Esophagus muscularis mucosa (tissue), 4 donors: ENCODE measurements at regions not wholly inside any gene's neighbourhood (a gene's known extent, or its start where the extent isn't known, plus 50 kb on each side); places are given as distances from the start of the nearest gene placed in this dataset.
"Not testable (repeated sequence)": the region's sequence is repeated elsewhere in the genome, so short reads cannot be mapped to it uniquely, and the experiment has no call there.

Source experiments
- DNase-seq: peaks from one replicate; pipeline ENCODE4 v3.0.0-alpha.2; 2017; ENCODE audit errors: extremely low spot score
- H3K27ac ChIP-seq, 4 donors: fragments of 200-600 bp; sonication (generic); replicated peaks in 1 of 4; 1 replicate in 3 of 4; 2 replicates in 1 of 4; pipeline ENCODE4 v1.5.1; 2016 to 2019; ENCODE audit warnings: mild to moderate bottlenecking in 1 of 4
- H3K27me3 ChIP-seq, 4 donors: fragments of 200-600 bp; sonication (generic); one replicate each; pipeline versions ENCODE4 v1.5.1 to v1.6.0; 2016 to 2019
- H3K36me3 ChIP-seq, 4 donors: fragments of 200-600 bp; sonication (generic); one replicate each; pipeline ENCODE4 v1.5.1; 2016 to 2019
- H3K4me1 ChIP-seq, 4 donors: fragments of 200-600 bp; sonication (generic); one replicate each; pipeline ENCODE4 v1.5.1; 2016 to 2019
- H3K4me3 ChIP-seq, 4 donors: fragments of 200-600 bp; sonication (generic); 1 replicate in 2 of 4; 2 replicates in 2 of 4; pipeline ENCODE4 v1.5.1; 2016 to 2019; ENCODE audit warnings: mild to moderate bottlenecking in 4 of 4, moderate library complexity in 1 of 4
- H3K9me3 ChIP-seq, 4 donors: fragments of 200-600 bp; sonication (generic); 1 replicate in 3 of 4; 2 replicates in 1 of 4; pipeline ENCODE4 v1.5.1; 2016 to 2019
- EP300 ChIP-seq: sonication (generic); formaldehyde crosslinking; IDR thresholded peaks from one replicate; pipeline ENCODE4 v1.6.1; 2017; ENCODE audit warnings: antibody characterized with exemption
- POLR2A ChIP-seq: fragments of 450-650 bp; IDR thresholded peaks from one replicate; pipeline ENCODE4 v1.6.1; 2017; ENCODE audit warnings: antibody characterized with exemption, moderate library complexity, mild to moderate bottlenecking, low read depth
- POLR2AphosphoS5 ChIP-seq, 2 donors: sonication (generic); formaldehyde crosslinking; IDR thresholded peaks; one replicate each; pipeline ENCODE4 v1.6.1; 2017; ENCODE audit warnings: antibody characterized with exemption in 2 of 2
- WGBS: methylation state at CpG from one replicate; pipeline ENCODE4 v1.1.5; 2018; 5-methylcytosine and 5-hydroxymethylcytosine counted together
- intact Hi-C: fragments of 100-400 bp; cut with DNase I; formaldehyde crosslinking; loops from one replicate; pipeline ENCODE4 v1.15.1; 2023
- TF ChIP-seq, protein P1 (sequence below), 3 experiments: fragments of 200-600 bp in 2 of 3; fragments of 450-650 bp in 1 of 3; sonication (generic) in 2 of 3; IDR thresholded peaks; one replicate each; pipeline ENCODE4 v1.5.1; 2017 to 2019; ENCODE audit warnings: antibody characterized with exemption in 3 of 3, mild to moderate bottlenecking in 2 of 3, moderate library complexity in 1 of 3

DNA sequence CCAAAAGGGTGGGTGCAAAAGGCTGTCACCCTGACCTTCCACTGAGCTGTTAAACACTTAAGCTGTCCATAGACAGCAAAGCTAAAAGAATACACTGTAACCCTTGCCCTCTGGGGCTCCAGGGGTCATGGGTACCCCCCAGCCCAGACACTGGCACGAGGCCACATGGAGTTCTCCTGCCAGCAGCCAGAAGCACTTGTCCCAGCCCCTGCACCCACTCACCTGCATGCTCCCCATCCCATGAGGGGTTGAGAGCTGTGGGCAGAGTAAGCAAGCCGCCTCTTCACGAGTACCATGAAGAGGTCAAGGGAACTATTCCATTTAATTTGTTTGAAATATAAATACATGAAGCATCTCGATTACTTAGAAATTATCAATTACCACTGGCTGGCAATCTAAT lies 867.1 kb upstream of the ZEB2 start:
- Histone ChIP-seq H3K27me3 (no peaks in the 10 kb centered on the region), H3K36me3 (no peaks in the 10 kb centered on the region), H3K27ac (no peak overlapping the region), H3K4me1 (no peaks in the 10 kb centered on the region), H3K9me3 (no peaks in the 10 kb centered on the region), H3K4me3 (no peak overlapping the region)
- no peak for DNase-seq
- TF ChIP-seq POLR2A (no peak), POLR2AphosphoS5 (IDR thresholded peaks at IDR 0.05) (no peak), EP300 (no peak)
- TF ChIP-seq, protein P1, sequence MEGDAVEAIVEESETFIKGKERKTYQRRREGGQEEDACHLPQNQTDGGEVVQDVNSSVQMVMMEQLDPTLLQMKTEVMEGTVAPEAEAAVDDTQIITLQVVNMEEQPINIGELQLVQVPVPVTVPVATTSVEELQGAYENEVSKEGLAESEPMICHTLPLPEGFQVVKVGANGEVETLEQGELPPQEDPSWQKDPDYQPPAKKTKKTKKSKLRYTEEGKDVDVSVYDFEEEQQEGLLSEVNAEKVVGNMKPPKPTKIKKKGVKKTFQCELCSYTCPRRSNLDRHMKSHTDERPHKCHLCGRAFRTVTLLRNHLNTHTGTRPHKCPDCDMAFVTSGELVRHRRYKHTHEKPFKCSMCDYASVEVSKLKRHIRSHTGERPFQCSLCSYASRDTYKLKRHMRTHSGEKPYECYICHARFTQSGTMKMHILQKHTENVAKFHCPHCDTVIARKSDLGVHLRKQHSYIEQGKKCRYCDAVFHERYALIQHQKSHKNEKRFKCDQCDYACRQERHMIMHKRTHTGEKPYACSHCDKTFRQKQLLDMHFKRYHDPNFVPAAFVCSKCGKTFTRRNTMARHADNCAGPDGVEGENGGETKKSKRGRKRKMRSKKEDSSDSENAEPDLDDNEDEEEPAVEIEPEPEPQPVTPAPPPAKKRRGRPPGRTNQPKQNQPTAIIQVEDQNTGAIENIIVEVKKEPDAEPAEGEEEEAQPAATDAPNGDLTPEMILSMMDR (IDR thresholded peaks at IDR 0.05), result no peak
- intact Hi-C loops, result no loop called here
- 90% methylated on average over 3 of the region's 4 CpGs for WGBS

DNA sequence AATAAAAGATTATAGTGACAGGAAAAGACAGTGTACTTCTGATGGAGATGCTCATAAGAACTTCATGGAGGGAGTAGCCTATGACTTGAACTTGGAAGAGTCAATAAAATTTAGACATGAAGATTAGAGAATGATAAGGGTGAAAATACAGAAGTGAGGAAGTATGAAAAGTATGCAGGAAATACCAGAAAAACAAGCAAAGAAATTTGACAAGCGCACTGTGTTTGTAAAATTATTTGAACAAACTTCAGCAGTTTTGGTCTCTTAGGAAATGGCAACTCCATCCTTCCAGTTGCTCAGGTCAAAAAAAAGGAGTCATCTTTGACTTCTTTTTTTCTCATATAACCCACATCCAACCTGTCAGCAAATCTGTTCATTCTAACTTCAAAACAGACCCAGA lies 864.0 kb upstream of the ZEB2 start:
- no peak overlapping the region for H3K27ac ChIP-seq
- DNase-seq, result no peak
- intact Hi-C loops, result no loop called here
- no peaks in the 10 kb centered on the region for H3K36me3 ChIP-seq
- no peaks in the 10 kb centered on the region for H3K9me3 ChIP-seq
- H3K27me3 ChIP-seq, result no peaks in the 10 kb centered on the region
- WGBS, result 84% methylated on average over 1 of the region's 1 CpG
- no peak overlapping the region for H3K4me3 ChIP-seq
- TF ChIP-seq POLR2AphosphoS5 (IDR thresholded peaks at IDR 0.05) (no peak), POLR2A (no peak), EP300 (no peak)
- TF ChIP-seq, protein P1 (IDR thresholded peaks at IDR 0.05), result no peak
- no peaks in the 10 kb centered on the region for H3K4me1 ChIP-seq

DNA sequence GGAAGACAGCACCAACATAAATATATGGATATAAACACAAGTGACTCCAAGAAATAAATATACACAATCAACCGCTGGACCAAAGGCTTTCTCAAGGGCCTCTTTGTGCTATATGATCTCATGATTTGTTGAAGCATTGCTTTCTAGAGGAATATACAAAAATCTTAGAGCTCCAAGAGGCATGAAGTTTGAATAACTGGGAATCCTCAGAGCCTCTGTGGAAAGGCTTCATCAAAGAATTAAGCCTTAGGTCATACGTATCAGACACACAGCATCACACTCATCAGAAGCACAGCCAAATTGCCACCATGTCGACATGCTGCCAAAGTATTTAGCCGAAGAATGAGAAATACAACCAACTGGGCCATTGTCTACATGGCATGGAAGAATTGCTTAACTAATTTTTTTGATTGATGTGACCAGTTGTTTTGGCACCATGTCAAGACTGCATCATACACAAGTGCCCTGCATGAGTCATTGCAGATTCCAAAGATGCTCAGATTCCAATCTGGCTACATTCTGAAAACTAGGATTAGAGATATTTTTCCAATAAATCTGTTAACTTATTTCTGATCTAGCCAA lies 860.6 kb upstream of the ZEB2 start:
- intact Hi-C loops, result no loop called here
- Histone ChIP-seq H3K9me3 (no peaks in the 10 kb centered on the region), H3K27me3 (no peaks in the 10 kb centered on the region), H3K27ac (no peak overlapping the region), H3K36me3 (no peaks in the 10 kb centered on the region), H3K4me3 (no peak overlapping the region), H3K4me1 (no peaks in the 10 kb centered on the region)
- no peak for DNase-seq
- TF ChIP-seq POLR2A (no peak), POLR2AphosphoS5 (IDR thresholded peaks at IDR 0.05) (no peak), EP300 (no peak)
- TF ChIP-seq, protein P1 (IDR thresholded peaks at IDR 0.05), result no peak
- WGBS, result 85% methylated on average over 4 of the region's 4 CpGs

DNA sequence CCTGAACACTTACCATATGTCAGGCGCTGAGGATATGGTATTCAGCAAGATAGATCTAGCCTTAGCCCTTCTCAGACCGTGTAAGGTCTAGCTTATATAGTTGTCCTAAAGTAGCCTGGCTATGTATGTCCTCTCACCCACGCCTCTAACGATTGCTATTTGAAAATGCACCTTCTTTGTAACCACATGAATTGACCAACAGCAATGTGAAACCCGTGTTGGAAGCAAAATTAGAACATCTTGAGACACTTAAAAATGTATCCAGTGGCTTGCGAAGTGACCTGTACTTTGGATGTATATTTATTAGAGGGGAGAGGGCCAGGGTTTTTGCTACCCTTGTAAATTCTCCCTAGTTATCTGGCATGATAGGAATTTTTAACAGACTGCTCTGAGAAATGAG lies 860.0 kb upstream of the ZEB2 start:
- Histone ChIP-seq H3K27me3 (no peaks in the 10 kb centered on the region), H3K4me3 (no peak overlapping the region), H3K4me1 (no peaks in the 10 kb centered on the region), H3K27ac (no peak overlapping the region), H3K9me3 (no peaks in the 10 kb centered on the region), H3K36me3 (no peaks in the 10 kb centered on the region)
- DNase-seq, result no peak
- intact Hi-C loops, result no loop called here
- TF ChIP-seq POLR2AphosphoS5 (IDR thresholded peaks at IDR 0.05) (no peak), EP300 (no peak), POLR2A (no peak)
- TF ChIP-seq, protein P1 (IDR thresholded peaks at IDR 0.05), result no peak
- WGBS, result 86% methylated on average over 6 of the region's 6 CpGs

DNA sequence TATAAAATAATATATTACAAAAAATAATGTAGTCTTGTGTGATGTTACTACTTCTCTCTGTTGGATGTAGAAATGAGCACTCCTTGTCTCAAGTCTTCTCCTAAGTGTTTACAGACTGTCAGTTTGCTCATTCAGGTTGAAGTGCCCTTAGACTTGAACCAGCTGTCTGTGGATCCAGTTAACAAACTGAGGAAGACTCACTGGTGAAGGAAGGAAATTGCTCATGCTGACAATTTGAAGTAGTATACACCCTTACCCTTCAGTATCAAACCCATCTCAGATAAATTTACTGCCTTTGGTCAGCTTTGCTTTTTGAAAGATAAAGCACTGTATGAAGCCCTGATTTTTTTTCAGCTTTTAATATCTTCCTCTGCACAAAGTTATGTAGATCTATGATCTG lies 854.2 kb upstream of the ZEB2 start:
- no peaks in the 10 kb centered on the region for H3K4me1 ChIP-seq
- H3K4me3 ChIP-seq, result no peak overlapping the region
- no peaks in the 10 kb centered on the region for H3K9me3 ChIP-seq
- intact Hi-C loops, result no loop called here
- no peak for DNase-seq
- TF ChIP-seq EP300, result no peak
- TF ChIP-seq POLR2AphosphoS5 (IDR thresholded peaks at IDR 0.05), result no peak
- TF ChIP-seq POLR2A, result no peak
- TF ChIP-seq, protein P1 (IDR thresholded peaks at IDR 0.05), result no peak
- no peak overlapping the region for H3K27ac ChIP-seq
- H3K27me3 ChIP-seq, result no peaks in the 10 kb centered on the region
- no peaks in the 10 kb centered on the region for H3K36me3 ChIP-seq

DNA sequence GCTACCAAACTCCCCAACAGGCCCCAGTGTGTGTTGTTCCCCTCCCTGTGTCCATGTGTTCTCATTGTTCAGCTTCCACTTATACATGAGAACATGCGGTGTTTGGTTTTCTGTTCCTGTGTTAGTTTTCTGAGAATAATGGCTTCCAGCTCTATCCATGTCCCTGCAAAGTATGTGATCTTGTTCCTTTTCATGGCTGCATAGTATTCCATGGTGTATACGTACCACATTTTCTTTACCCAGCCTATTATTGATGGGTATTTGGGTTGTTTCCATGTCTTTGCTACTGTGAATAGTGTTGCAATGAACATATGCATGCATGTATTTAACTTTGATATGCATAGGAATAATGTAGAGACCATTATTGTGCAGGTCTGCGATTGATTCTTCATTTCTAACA lies 847.4 kb upstream of the ZEB2 start:
- WGBS, result 98% methylated on average over 3 of the region's 3 CpGs
- H3K27me3 ChIP-seq, DNase-seq, H3K36me3 ChIP-seq, H3K4me3 ChIP-seq, H3K4me1 ChIP-seq, H3K27ac ChIP-seq, H3K9me3 ChIP-seq, intact Hi-C loops: not testable (repeated sequence)
